ENCODE measurements at regions not wholly inside any gene's neighbourhood (a gene's known extent, or its start where the extent isn't known, plus 50 kb on each side); places are given as distances from the start of the nearest gene placed in this dataset.

DNA sequence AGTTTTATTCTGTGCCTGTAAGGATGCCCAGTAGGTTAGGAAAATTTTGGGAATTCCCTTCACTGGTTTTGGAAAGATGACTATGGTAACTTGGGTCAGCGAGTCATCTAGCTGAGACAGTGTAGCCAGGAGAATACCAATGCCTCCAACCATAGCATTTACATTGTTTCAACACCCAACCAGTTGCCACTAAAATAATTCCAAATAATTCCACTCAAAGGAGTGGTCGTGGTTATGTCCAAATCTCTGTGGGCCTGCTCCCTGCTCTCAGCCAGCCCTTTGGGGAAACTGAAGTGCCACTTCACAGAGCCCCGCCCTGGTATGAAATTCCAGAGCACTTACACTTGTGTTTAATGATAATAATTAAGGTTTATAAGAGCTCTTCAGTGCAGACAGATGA, 310.5 kb downstream of the PLK2 start:
- TF ChIP-seq, protein P1, sequence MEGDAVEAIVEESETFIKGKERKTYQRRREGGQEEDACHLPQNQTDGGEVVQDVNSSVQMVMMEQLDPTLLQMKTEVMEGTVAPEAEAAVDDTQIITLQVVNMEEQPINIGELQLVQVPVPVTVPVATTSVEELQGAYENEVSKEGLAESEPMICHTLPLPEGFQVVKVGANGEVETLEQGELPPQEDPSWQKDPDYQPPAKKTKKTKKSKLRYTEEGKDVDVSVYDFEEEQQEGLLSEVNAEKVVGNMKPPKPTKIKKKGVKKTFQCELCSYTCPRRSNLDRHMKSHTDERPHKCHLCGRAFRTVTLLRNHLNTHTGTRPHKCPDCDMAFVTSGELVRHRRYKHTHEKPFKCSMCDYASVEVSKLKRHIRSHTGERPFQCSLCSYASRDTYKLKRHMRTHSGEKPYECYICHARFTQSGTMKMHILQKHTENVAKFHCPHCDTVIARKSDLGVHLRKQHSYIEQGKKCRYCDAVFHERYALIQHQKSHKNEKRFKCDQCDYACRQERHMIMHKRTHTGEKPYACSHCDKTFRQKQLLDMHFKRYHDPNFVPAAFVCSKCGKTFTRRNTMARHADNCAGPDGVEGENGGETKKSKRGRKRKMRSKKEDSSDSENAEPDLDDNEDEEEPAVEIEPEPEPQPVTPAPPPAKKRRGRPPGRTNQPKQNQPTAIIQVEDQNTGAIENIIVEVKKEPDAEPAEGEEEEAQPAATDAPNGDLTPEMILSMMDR (conservative IDR thresholded peaks at IDR 0.05), result no peak
- TF ChIP-seq ZFX (IDR thresholded peaks at IDR 0.05), result no peak
